ENCODE measurements at regions not wholly inside any gene's neighbourhood (a gene's known extent, or its start where the extent isn't known, plus 50 kb on each side); places are given as distances from the start of the nearest gene placed in this dataset.

GRCh38 chr1:229875086-229875485 lies 192.0 kb upstream of the GALNT2 start (continued):
- TF ChIP-seq ZNF121 (tag by site-specific recombination; IDR thresholded peaks at IDR 0.05) (no peak), ZNF558 (tag by site-specific recombination; IDR thresholded peaks at IDR 0.05) (no peak), ZNF600 (tag by site-specific recombination; IDR thresholded peaks at IDR 0.05) (no peak), FEZF1 (tag by site-specific recombination; IDR thresholded peaks at IDR 0.05) (no peak), ZBTB1 (tag by site-specific recombination; IDR thresholded peaks at IDR 0.05) (no peak)

DNA sequence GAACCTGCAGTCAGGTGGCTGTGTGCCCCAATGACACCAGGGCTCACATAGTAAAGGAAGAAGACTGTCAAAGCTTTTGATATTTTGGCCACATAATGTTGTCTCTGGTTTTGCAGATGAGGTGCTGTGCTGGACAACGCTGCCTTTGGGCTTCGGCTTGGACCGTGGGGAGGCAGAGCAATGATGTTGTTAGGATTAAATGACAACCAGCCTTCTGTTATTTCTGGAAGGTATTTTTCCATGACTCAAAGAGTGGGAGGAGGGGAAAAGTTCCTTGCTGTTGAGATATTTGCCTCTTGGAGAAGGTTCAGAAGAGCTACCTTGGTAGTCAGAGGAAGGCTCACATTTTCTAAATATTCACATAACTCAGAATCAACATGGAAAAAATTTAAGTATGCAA lies 187.3 kb upstream of the GALNT2 start:
- POLR2A ChIA-PET, result interaction anchor here (0.8 kb wide), 1 partner anchor 10 kb away, joined by 3 read pairs; no protein-coding TSS in a partner anchor
- TF ChIP-seq ZNF214 (tag by site-specific recombination; IDR thresholded peaks at IDR 0.05; ENCODE audit: borderline replicate concordance), result no peak
- TF ChIP-seq KLF10 (tag by site-specific recombination; IDR thresholded peaks at IDR 0.05), result no peak
- TF ChIP-seq ZNF148 (tag by site-specific recombination; IDR thresholded peaks at IDR 0.05; ENCODE audit: borderline replicate concordance), result no peak
- TF ChIP-seq ZNF660 (tag by site-specific recombination; IDR thresholded peaks at IDR 0.05), result no peak
- TF ChIP-seq ZNF292 (tag by site-specific recombination; IDR thresholded peaks at IDR 0.05; ENCODE audit: borderline replicate concordance, low read depth), result no peak
- TF ChIP-seq BCL6B (tag by site-specific recombination; IDR thresholded peaks at IDR 0.05), result no peak
- TF ChIP-seq ZNF280D (tag by site-specific recombination; IDR thresholded peaks at IDR 0.05), result no peak
- no peak for TF ChIP-seq ZBTB10 (tag by site-specific recombination; IDR thresholded peaks at IDR 0.05)
- no peak for TF ChIP-seq ZNF184 (tag by site-specific recombination; IDR thresholded peaks at IDR 0.05)
- TF ChIP-seq, protein P1, sequence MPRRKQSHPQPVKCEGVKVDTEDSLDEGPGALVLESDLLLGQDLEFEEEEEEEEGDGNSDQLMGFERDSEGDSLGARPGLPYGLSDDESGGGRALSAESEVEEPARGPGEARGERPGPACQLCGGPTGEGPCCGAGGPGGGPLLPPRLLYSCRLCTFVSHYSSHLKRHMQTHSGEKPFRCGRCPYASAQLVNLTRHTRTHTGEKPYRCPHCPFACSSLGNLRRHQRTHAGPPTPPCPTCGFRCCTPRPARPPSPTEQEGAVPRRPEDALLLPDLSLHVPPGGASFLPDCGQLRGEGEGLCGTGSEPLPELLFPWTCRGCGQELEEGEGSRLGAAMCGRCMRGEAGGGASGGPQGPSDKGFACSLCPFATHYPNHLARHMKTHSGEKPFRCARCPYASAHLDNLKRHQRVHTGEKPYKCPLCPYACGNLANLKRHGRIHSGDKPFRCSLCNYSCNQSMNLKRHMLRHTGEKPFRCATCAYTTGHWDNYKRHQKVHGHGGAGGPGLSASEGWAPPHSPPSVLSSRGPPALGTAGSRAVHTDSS (tag by site-specific recombination; IDR thresholded peaks at IDR 0.05), result no peak
- TF ChIP-seq PRDM4 (tag by site-specific recombination; IDR thresholded peaks at IDR 0.05), result no peak
- TF ChIP-seq ZNF501 (tag by site-specific recombination; IDR thresholded peaks at IDR 0.05), result no peak
- TF ChIP-seq, protein P2, sequence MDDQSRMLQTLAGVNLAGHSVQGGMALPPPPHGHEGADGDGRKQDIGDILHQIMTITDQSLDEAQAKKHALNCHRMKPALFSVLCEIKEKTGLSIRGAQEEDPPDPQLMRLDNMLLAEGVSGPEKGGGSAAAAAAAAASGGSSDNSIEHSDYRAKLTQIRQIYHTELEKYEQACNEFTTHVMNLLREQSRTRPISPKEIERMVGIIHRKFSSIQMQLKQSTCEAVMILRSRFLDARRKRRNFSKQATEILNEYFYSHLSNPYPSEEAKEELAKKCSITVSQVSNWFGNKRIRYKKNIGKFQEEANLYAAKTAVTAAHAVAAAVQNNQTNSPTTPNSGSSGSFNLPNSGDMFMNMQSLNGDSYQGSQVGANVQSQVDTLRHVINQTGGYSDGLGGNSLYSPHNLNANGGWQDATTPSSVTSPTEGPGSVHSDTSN (CRISPR knock-in tag; IDR thresholded peaks at IDR 0.05), result no peak
- no peak for TF ChIP-seq ZNF558 (tag by site-specific recombination; IDR thresholded peaks at IDR 0.05)
- no peak for TF ChIP-seq AEBP2 (tag by site-specific recombination; IDR thresholded peaks at IDR 0.05; ENCODE audit: borderline replicate concordance)

More for the DNA sequence above, 187.3 kb upstream of the GALNT2 start:
- Histone ChIP-seq H3K36me3 (ENCODE audit: control insufficient read depth in 2 of 2, insufficient read depth in 1 of 2, low read length in 2 of 2) (no peaks in the 10 kb centered on the region), H3K9me3 (ENCODE audit: control insufficient read depth, insufficient read depth, low read depth, low read length) (no peaks in the 10 kb centered on the region), H3K4me3 (ENCODE audit: low read depth, low read length) (no peak overlapping the region), H3K4me1 (ENCODE audit: control insufficient read depth, insufficient read depth, low read length) (no peaks in the 10 kb centered on the region), H3K27ac (ENCODE audit: extremely low read depth, low read depth, low read length) (no peak overlapping the region)
- CTCF ChIA-PET, result interaction anchor here (0.5 to 2.9 kb wide), 3 partner anchors 18 to 1037 kb away, joined by 3 to 16 read pairs (median 3); no protein-coding TSS in a partner anchor

Measured in HEK293 (cell line).